ENCODE measurements at regions not wholly inside any gene's neighbourhood (a gene's known extent, or its start where the extent isn't known, plus 50 kb on each side); places are given as distances from the start of the nearest gene placed in this dataset.

DNA sequence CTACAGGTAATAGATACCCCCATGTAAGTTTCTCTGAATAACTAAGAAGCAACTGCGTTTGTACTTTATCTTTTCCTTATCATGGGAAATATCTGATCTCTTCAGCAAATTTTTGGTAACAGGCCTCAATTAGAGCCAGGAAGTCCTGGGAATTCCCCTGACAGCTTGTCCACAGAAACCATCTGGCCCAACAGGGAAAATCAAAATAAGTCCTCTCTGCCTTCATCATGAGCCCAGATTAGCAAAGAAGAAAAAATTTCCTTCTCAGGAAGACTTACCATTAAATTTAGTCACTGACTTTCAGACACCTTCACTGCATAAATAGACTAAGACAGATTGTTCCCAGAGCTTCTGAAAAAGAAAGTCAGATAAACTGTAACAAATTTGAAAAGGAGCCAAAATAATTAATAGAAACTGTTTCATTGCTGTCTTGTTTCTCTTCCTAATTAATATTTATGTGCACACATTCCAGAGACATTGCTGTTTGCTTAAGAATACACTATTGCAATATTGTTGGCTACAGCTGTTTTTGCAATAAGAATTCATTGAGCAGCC, 278.1 kb upstream of the FAT3 start:
- ChIA-PET CTCF (no interaction called here), POLR2A (ENCODE audit: unreplicated experiment) (no interaction called here)
- WGBS, 2 experiments (ENCODE audit: extremely low coverage in 2 of 2, insufficient read length in 1 of 2) = 38% methylated on average over 1 of the region's 1 CpG; no CpG with 5 or more reads in 1 of the 2 experiments
- Histone ChIP-seq H2BK5ac (ENCODE audit: low read depth, low read length, poor library complexity, severe bottlenecking) (no peak overlapping the region), H2AFZ (replicated peaks; ENCODE audit: low read length, poor library complexity) (no peak overlapping the region), H3K27ac (ENCODE audit: insufficient read depth, low read length) (no peak overlapping the region), H3K9me3 (ENCODE audit: control insufficient read depth, insufficient read depth, low read length) (no peaks in the 10 kb centered on the region), H4K91ac (ENCODE audit: insufficient read depth, low read depth, low read length) (no peak overlapping the region), H2BK15ac (ENCODE audit: low read depth, low read length) (no peak overlapping the region), H3K56ac (ENCODE audit: extremely low read depth, insufficient read depth, low read length) (no peak overlapping the region), H2BK20ac (ENCODE audit: low read depth, low read length) (no peak overlapping the region), H3K4me1 (ENCODE audit: control insufficient read depth, insufficient read depth, low read length) (no peaks in the 10 kb centered on the region), H3K18ac (ENCODE audit: low read depth, low read length) (no peak overlapping the region), H3K36me3 (ENCODE audit: control insufficient read depth, insufficient read depth, low read length) (no peaks in the 10 kb centered on the region), H3K23ac (ENCODE audit: low read depth, low read length) (no peak overlapping the region), H3K79me1 (ENCODE audit: low read depth in 1 of 2, low read length in 2 of 2) (no peaks in the 10 kb centered on the region), H4K8ac (ENCODE audit: low read depth in 2 of 2, low read length in 2 of 2) (no peak overlapping the region), H4K5ac (ENCODE audit: low read depth, low read length) (no peak overlapping the region), H4K20me1 (ENCODE audit: insufficient read depth, low read length) (no peaks in the 10 kb centered on the region), H2AK5ac (ENCODE audit: low read depth, low read length) (no peak overlapping the region), H2AK9ac (replicated peaks; ENCODE audit: low read depth, low read length, poor library complexity) (no peak overlapping the region), H3K4me3 (ENCODE audit: insufficient read depth, low read depth, low read length) (no peak overlapping the region), H2BK120ac (ENCODE audit: low read depth, low read length) (no peak overlapping the region), H3K4me2 (ENCODE audit: low read depth, low read length) (no peak overlapping the region), H3K14ac (replicated peaks; ENCODE audit: low read depth, low read length) (no peak overlapping the region), H3K4ac (ENCODE audit: low read depth, low read length) (no peak overlapping the region), H3K9me1 (ENCODE audit: insufficient read depth, low read length) (no peaks in the 10 kb centered on the region), H3K9ac (ENCODE audit: low read depth, low read length) (no peak overlapping the region), H3K27me3 (ENCODE audit: control insufficient read depth, insufficient read depth, low read length) (no peaks in the 10 kb centered on the region)
- TF ChIP-seq MXI1 (IDR thresholded peaks at IDR 0.05; ENCODE audit: borderline replicate concordance, low read depth, low read length) = no peak
- TF ChIP-seq, protein P1, sequence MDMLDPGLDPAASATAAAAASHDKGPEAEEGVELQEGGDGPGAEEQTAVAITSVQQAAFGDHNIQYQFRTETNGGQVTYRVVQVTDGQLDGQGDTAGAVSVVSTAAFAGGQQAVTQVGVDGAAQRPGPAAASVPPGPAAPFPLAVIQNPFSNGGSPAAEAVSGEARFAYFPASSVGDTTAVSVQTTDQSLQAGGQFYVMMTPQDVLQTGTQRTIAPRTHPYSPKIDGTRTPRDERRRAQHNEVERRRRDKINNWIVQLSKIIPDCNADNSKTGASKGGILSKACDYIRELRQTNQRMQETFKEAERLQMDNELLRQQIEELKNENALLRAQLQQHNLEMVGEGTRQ (IDR thresholded peaks at IDR 0.05; ENCODE audit: low read depth, low read length) = no peak
- TF ChIP-seq RAD21 (IDR thresholded peaks at IDR 0.05; ENCODE audit: low read length) = no peak
- in situ Hi-C loops (cut with MboI; ENCODE audit: low sequenced_read_pairs) = no loop called here
- DNase-seq (no peak), ATAC-seq (ENCODE audit: low read depth) (no peak)
- intact Hi-C loops (cut with micrococcal nuclease) = no loop called here
- BruUV-seq (replicated peaks) = no TSS peak
- dilution Hi-C loops (cut with HindIII; ENCODE audit: low sequenced_read_pairs, unreplicated experiment) = no loop called here

All from IMR-90 (cell line).